Caco-2 (cell line): ENCODE measurements at regions not wholly inside any gene's neighbourhood (a gene's known extent, or its start where the extent isn't known, plus 50 kb on each side); places are given as distances from the start of the nearest gene placed in this dataset.

Source experiments
- BruUV-seq: library from RNA; stranded (reverse); fragments of 400-500 nt; replicated peaks from 2 replicates; lab custom pipeline; 2021; lab: Mats Ljungman, UMichigan
- CTCF ChIA-PET: fragments of 300-600 bp; sonication (Branson Sonifier 250); formaldehyde crosslinking; loops from one replicate; lab custom pipeline; 2022; ENCODE audit warnings: antibody characterized with exemption; lab: Charles Lee
- POLR2A ChIA-PET: fragments of 300-600 bp; sonication (Branson Sonifier 250); formaldehyde crosslinking; loops from one replicate; lab custom pipeline; 2022; ENCODE audit warnings: antibody characterized with exemption; lab: Charles Lee
- DNase-seq, 2 experiments: peaks; one replicate each; pipeline versions ENCODE4 v3.0.0 to v3.0.0-alpha.2; 2020 to 2022
- H3K27me3 ChIP-seq: replicated peaks from 2 replicates; pipeline ENCODE4 v1.6.0; 2011; ENCODE audit warnings: low read length; ENCODE audit not compliant: control insufficient read depth, insufficient read depth
- H3K36me3 ChIP-seq: 2 replicates; pipeline ENCODE4 v1.5.1; 2011; ENCODE audit warnings: low read length; ENCODE audit not compliant: control insufficient read depth, insufficient read depth
- H3K4me1 ChIP-seq: fragments of 250-450 bp; sonication (Bioruptor Pico); 2 replicates; pipeline ENCODE4 v1.5.1; 2020; ENCODE audit warnings: mild to moderate bottlenecking
- H3K4me3 ChIP-seq: 2 replicates; pipeline ENCODE4 v1.5.1; 2011; ENCODE audit warnings: low read depth, mild to moderate bottlenecking, control low read depth, low read length
- H3K9me3 ChIP-seq: fragments of 250-450 bp; sonication (Bioruptor Pico); 2 replicates; pipeline ENCODE4 v1.5.1; 2020; ENCODE audit warnings: mild to moderate bottlenecking, moderate library complexity
- H3K27ac Mint-ChIP-seq: one replicate; pipeline ENCODE4 v1.8.0; 2022; ENCODE audit warnings: mixed read lengths; ENCODE audit not compliant: unreplicated experiment
- H3K27me3 Mint-ChIP-seq: one replicate; pipeline ENCODE4 v1.8.0; 2022; ENCODE audit warnings: mixed read lengths; ENCODE audit not compliant: insufficient read depth, unreplicated experiment
- H3K36me3 Mint-ChIP-seq: one replicate; pipeline ENCODE4 v1.8.0; 2022; ENCODE audit warnings: mild to moderate bottlenecking, mixed read lengths; ENCODE audit not compliant: insufficient read depth, unreplicated experiment
- H3K4me1 Mint-ChIP-seq: one replicate; pipeline ENCODE4 v1.8.0; 2022; ENCODE audit warnings: low read depth, mixed read lengths; ENCODE audit not compliant: unreplicated experiment
- H3K4me3 Mint-ChIP-seq: one replicate; pipeline ENCODE4 v1.8.0; 2022; ENCODE audit warnings: mild to moderate bottlenecking, moderate library complexity, mixed read lengths; ENCODE audit not compliant: unreplicated experiment
- H3K9me3 Mint-ChIP-seq: one replicate; pipeline ENCODE4 v1.8.0; 2022; ENCODE audit warnings: mixed read lengths; ENCODE audit not compliant: unreplicated experiment
- CTCF ChIP-seq, 2 experiments: fragments of 200-600 bp in 1 of 2; IDR thresholded peaks; 1 replicate in 1 of 2; 2 replicates in 1 of 2; pipeline versions ENCODE4 v1.5.1 to v1.8.0; 2011 to 2022; ENCODE audit warnings: antibody characterized with exemption in 1 of 2, control low read depth in 1 of 2, inconsistent platforms in 1 of 2, low read depth in 1 of 2, low read length in 1 of 2, mild to moderate bottlenecking in 1 of 2, moderate library complexity in 1 of 2; ENCODE audit not compliant: insufficient read depth in 1 of 2, severe bottlenecking in 1 of 2, unreplicated experiment in 1 of 2
- intact Hi-C: fragments of 100-400 bp; cut with micrococcal nuclease; formaldehyde crosslinking; loops from one replicate; pipeline ENCODE4 v1.10.0; 2022; ENCODE audit not compliant: unreplicated experiment

- no TSS peak for BruUV-seq
- Mint-ChIP-seq H3K4me1 (no peaks in the 10 kb centered on the region), H3K27me3 (no peaks in the 10 kb centered on the region), H3K4me3 (no peak overlapping the region), H3K9me3 (no peaks in the 10 kb centered on the region), H3K27ac (no peak overlapping the region), H3K36me3 (no peaks in the 10 kb centered on the region)
- intact Hi-C loops: no loop called here
- no peak for DNase-seq
- Histone ChIP-seq H3K27me3 (no peaks in the 10 kb centered on the region), H3K9me3 (no peaks in the 10 kb centered on the region), H3K4me1 (no peaks in the 10 kb centered on the region), H3K4me3 (no peak overlapping the region), H3K36me3 (no peaks in the 10 kb centered on the region)
- ChIA-PET POLR2A (no interaction called here), CTCF (no interaction called here)
- no peak for TF ChIP-seq CTCF (IDR thresholded peaks at IDR 0.05; ENCODE audit: insufficient read depth in 1 of 2, low read depth in 1 of 2, low read length in 1 of 2, severe bottlenecking in 1 of 2, unreplicated experiment in 1 of 2)
Observed at GRCh38 chr3:4147556-4148118, 155.5 kb upstream of the SETMAR start.

- Mint-ChIP-seq H3K27me3 (no peaks in the 10 kb centered on the region), H3K9me3 (no peaks in the 10 kb centered on the region), H3K27ac (no peak overlapping the region), H3K4me1 (no peaks in the 10 kb centered on the region), H3K4me3 (no peak overlapping the region), H3K36me3 (no peaks in the 10 kb centered on the region)
- no TSS peak for BruUV-seq
- no peaks in the 10 kb centered on the region for H3K36me3 ChIP-seq
- intact Hi-C loops: no loop called here
- POLR2A ChIA-PET: no interaction called here
- H3K9me3 ChIP-seq: no peaks in the 10 kb centered on the region
- no peak for DNase-seq
- no peak overlapping the region for H3K4me3 ChIP-seq
- CTCF ChIA-PET: no interaction called here
- H3K27me3 ChIP-seq: no peaks in the 10 kb centered on the region
- TF ChIP-seq CTCF (IDR thresholded peaks at IDR 0.05; ENCODE audit: insufficient read depth in 1 of 2, low read depth in 1 of 2, low read length in 1 of 2, severe bottlenecking in 1 of 2, unreplicated experiment in 1 of 2): no peak
- H3K4me1 ChIP-seq: no peaks in the 10 kb centered on the region
Observed at GRCh38 chr3:4149296-4149695, 153.9 kb upstream of the SETMAR start.

- CTCF ChIA-PET: no interaction called here
- no peak overlapping the region for H3K4me3 Mint-ChIP-seq
- DNase-seq: no peak
- no peaks in the 10 kb centered on the region for H3K4me1 Mint-ChIP-seq
- no TSS peak for BruUV-seq
- no peaks in the 10 kb centered on the region for H3K9me3 Mint-ChIP-seq
- no peaks in the 10 kb centered on the region for H3K36me3 Mint-ChIP-seq
- Histone ChIP-seq H3K4me3 (no peak overlapping the region), H3K4me1 (no peaks in the 10 kb centered on the region), H3K27me3 (no peaks in the 10 kb centered on the region), H3K9me3 (no peaks in the 10 kb centered on the region), H3K36me3 (no peaks in the 10 kb centered on the region)
- TF ChIP-seq CTCF (IDR thresholded peaks at IDR 0.05; ENCODE audit: insufficient read depth in 1 of 2, low read depth in 1 of 2, low read length in 1 of 2, severe bottlenecking in 1 of 2, unreplicated experiment in 1 of 2): no peak
- H3K27me3 Mint-ChIP-seq: no peaks in the 10 kb centered on the region
- intact Hi-C loops: no loop called here
- H3K27ac Mint-ChIP-seq: no peak overlapping the region
- POLR2A ChIA-PET: no interaction called here
Observed at GRCh38 chr3:4150816-4151215, 152.4 kb upstream of the SETMAR start.
